ENCODE measurements at regions not wholly inside any gene's neighbourhood (a gene's known extent, or its start where the extent isn't known, plus 50 kb on each side); places are given as distances from the start of the nearest gene placed in this dataset.
A peak's percentile ranks its signal among the peaks of the same experiment; 100 is the strongest.
"Not testable (repeated sequence)": the region's sequence is repeated elsewhere in the genome, so short reads cannot be mapped to it uniquely, and the experiment has no call there.

- DNase-seq (ENCODE audit: low read depth in 1 of 2, low spot score in 2 of 2); CTCF ChIA-PET (ENCODE audit: partially characterized antibody); H2BK120ac ChIP-seq (replicated peaks; ENCODE audit: low read depth, low read length): not testable (repeated sequence)
Measured at GRCh38 chr5:89050062-89050461, 167.1 kb upstream of the MEF2C start.

More at GRCh38 chr5:89050062-89050461, 167.1 kb upstream of the MEF2C start:
- H3K36me3 ChIP-seq (ENCODE audit: control insufficient read depth in 2 of 4, insufficient read depth in 4 of 4, low read length in 3 of 4); POLR2A ChIA-PET (ENCODE audit: partially characterized antibody); H3K4ac ChIP-seq (replicated peaks; ENCODE audit: insufficient read length, low read depth, low read length); H3K23me2 ChIP-seq (ENCODE audit: low read depth, low read length); H2BK20ac ChIP-seq (ENCODE audit: low read length); H4K91ac ChIP-seq (replicated peaks; ENCODE audit: insufficient read length, low read length); H3K27ac ChIP-seq (ENCODE audit: low read depth, low read length); H3K23ac ChIP-seq (ENCODE audit: insufficient read length); H2BK12ac ChIP-seq (ENCODE audit: low read depth, low read length); H2BK15ac ChIP-seq (ENCODE audit: low read length); H3K14ac ChIP-seq (ENCODE audit: insufficient read length); H3K27me3 ChIP-seq (replicated peaks in 1 of 4; ENCODE audit: control insufficient read depth in 3 of 4, extremely low read depth in 1 of 4, insufficient read depth in 3 of 4, low read length in 3 of 4); H2BK5ac ChIP-seq (ENCODE audit: low read depth, low read length); H4K20me1 ChIP-seq (replicated peaks in 1 of 2; ENCODE audit: control insufficient read depth in 1 of 2, insufficient read depth in 2 of 2, low read length in 2 of 2); H4K5ac ChIP-seq (ENCODE audit: insufficient read length, low read depth, low read length); H3K79me2 ChIP-seq (ENCODE audit: control insufficient read depth in 1 of 2, insufficient read depth in 2 of 2, low read length in 2 of 2); H3K79me1 ChIP-seq (ENCODE audit: low read depth, low read length); H3K18ac ChIP-seq (ENCODE audit: extremely low read depth, low read length); H3K56ac ChIP-seq (replicated peaks; ENCODE audit: insufficient read length, low read depth, low read length); H3K4me1 ChIP-seq (replicated peaks in 1 of 4; ENCODE audit: control insufficient read depth in 3 of 4, insufficient read depth in 4 of 4, low read length in 3 of 4); H2AFZ ChIP-seq (ENCODE audit: low read length); H3K9me3 ChIP-seq (ENCODE audit: insufficient read depth in 2 of 2, low read depth in 1 of 2, low read length in 1 of 2); H3K4me2 ChIP-seq (ENCODE audit: insufficient read depth in 1 of 2, low read depth in 2 of 2, low read length in 2 of 2); H3K4me3 ChIP-seq (ENCODE audit: extremely low read depth in 1 of 4, insufficient read depth in 2 of 4, low read depth in 3 of 4, low read length in 4 of 4); H3K9ac ChIP-seq (replicated peaks in 1 of 4; ENCODE audit: extremely low read depth in 1 of 4, low read depth in 3 of 4, low read length in 3 of 4); H4K8ac ChIP-seq (ENCODE audit: extremely low read depth, insufficient read depth, low read length); H2AK5ac ChIP-seq (ENCODE audit: low read depth, low read length); FAIRE-seq: not testable (repeated sequence)
- 92% methylated on average over 5 of the region's 5 CpGs; no CpG with 5 or more reads in 1 of the 2 experiments for WGBS, 2 experiments (ENCODE audit: extremely low coverage in 1 of 2, insufficient coverage in 1 of 2, insufficient read length in 1 of 2, insufficient replicate concordance in 2 of 2, low coverage in 1 of 2, low lambda C conversion rate in 2 of 2, missing lambda C conversion rate in 1 of 2)
- peak in 1 of 2 experiments; percentile 39; a peak in 1 of 3 replicates for TF ChIP-seq EP300 (IDR thresholded peaks at IDR 0.05; ENCODE audit: borderline replicate concordance in 1 of 2, low read depth in 2 of 2, low read length in 2 of 2)
